Mucosa of descending colon (tissue), 3 donors: ENCODE measurements at regions not wholly inside any gene's neighbourhood (a gene's known extent, or its start where the extent isn't known, plus 50 kb on each side); places are given as distances from the start of the nearest gene placed in this dataset.

ENCODE experiments used
- ATAC-seq: fragments of 200-7000 bp; cut with Tn5 transposase; one replicate; pipeline ENCODE4 v1.9.1; 2020; ENCODE audit warnings: mild to moderate bottlenecking, moderate library complexity
- DNase-seq, 3 donors: peaks; one replicate each; pipeline ENCODE4 v3.0.0-alpha.2; 2020
- H3K36me3 ChIP-seq: fragments of 200-600 bp; one replicate; pipeline ENCODE4 v1.8.0; 2021; ENCODE audit warnings: low read depth, mild to moderate bottlenecking
- H3K4me1 ChIP-seq: fragments of 200-600 bp; one replicate; pipeline ENCODE4 v1.8.0; 2021; ENCODE audit warnings: low read depth, mild to moderate bottlenecking
- H3K4me3 ChIP-seq: fragments of 200-600 bp; one replicate; pipeline ENCODE4 v1.8.0; 2021; ENCODE audit warnings: mild to moderate bottlenecking
- H3K9me3 ChIP-seq: fragments of 200-600 bp; one replicate; pipeline ENCODE4 v1.8.0; 2021; ENCODE audit warnings: mild to moderate bottlenecking
- CTCF ChIP-seq: fragments of 200-600 bp; IDR thresholded peaks from one replicate; pipeline ENCODE4 v1.8.0; 2022; ENCODE audit warnings: antibody characterized with exemption, mild to moderate bottlenecking
- intact Hi-C, 2 donors: fragments of 100-400 bp; cut with DNase I in 1 of 2; cut with micrococcal nuclease in 1 of 2; formaldehyde crosslinking; loops; one replicate each; pipeline versions ENCODE4 v1.11.0 to v1.11.1; 2022; cut with DNase I, micrococcal nuclease
- donor health status: DM: no; HTN: no; CAD: no; lungs with moderate emphysema.
- donor health status: DM: no; HTN: no; CAD: no.
- donor health status: DM: no; HTN: yes; CAD: no.

GRCh38 chr6:81575442-81575841 lies 177.0 kb downstream of the TENT5A start:
- peak in 1 of 3 donors; percentile 6 for DNase-seq
- intact Hi-C loops: no loop called here
- Histone ChIP-seq H3K9me3 (no peaks in the 10 kb centered on the region), H3K36me3 (no peaks in the 10 kb centered on the region), H3K4me1 (no peaks in the 10 kb centered on the region), H3K4me3 (no peak overlapping the region)
- ATAC-seq: peak; percentile 36
- no peak for TF ChIP-seq CTCF

- TF ChIP-seq CTCF: no peak
- Histone ChIP-seq H3K4me3 (no peak overlapping the region), H3K36me3 (no peaks in the 10 kb centered on the region), H3K9me3 (no peaks in the 10 kb centered on the region), H3K4me1 (no peaks in the 10 kb centered on the region)
- DNase-seq: no peak
- peak; percentile 48 for ATAC-seq
- intact Hi-C loops: no loop called here
These were observed 180.5 kb downstream of the TENT5A start for GRCh38 chr6:81572020-81572419.

GRCh38 chr6:81570681-81571080 lies 181.8 kb downstream of the TENT5A start:
- TF ChIP-seq CTCF: no peak
- Histone ChIP-seq H3K9me3 (no peaks in the 10 kb centered on the region), H3K4me3 (no peak overlapping the region), H3K4me1 (no peaks in the 10 kb centered on the region), H3K36me3 (no peaks in the 10 kb centered on the region)
- ATAC-seq (no peak), DNase-seq (no peak)
- intact Hi-C loops: no loop called here

- no peak overlapping the region for H3K4me3 ChIP-seq
- H3K9me3 ChIP-seq: no peaks in the 10 kb centered on the region
- DNase-seq (no peak), ATAC-seq (no peak)
- no peaks in the 10 kb centered on the region for H3K4me1 ChIP-seq
- intact Hi-C loops: no loop called here
- TF ChIP-seq CTCF: no peak
- H3K36me3 ChIP-seq: no peaks in the 10 kb centered on the region
These were observed 183.5 kb downstream of the TENT5A start for GRCh38 chr6:81568973-81569372.

- intact Hi-C loops: no loop called here
- peaks cover 18% of the 10 kb centered on the region for H3K4me1 ChIP-seq
- no peaks in the 10 kb centered on the region for H3K36me3 ChIP-seq
- H3K4me3 ChIP-seq: no peak overlapping the region
- H3K9me3 ChIP-seq: no peaks in the 10 kb centered on the region
- no peak for TF ChIP-seq CTCF
- ATAC-seq (no peak), DNase-seq (no peak)
These were observed 187.4 kb downstream of the TENT5A start for GRCh38 chr6:81565071-81565470.

GRCh38 chr6:81564470-81565068 lies 187.9 kb downstream of the TENT5A start:
- intact Hi-C loops: no loop called here
- DNase-seq (no peak), ATAC-seq (no peak)
- Histone ChIP-seq H3K36me3 (no peaks in the 10 kb centered on the region), H3K4me3 (no peak overlapping the region), H3K4me1 (peaks cover 18% of the 10 kb centered on the region), H3K9me3 (no peaks in the 10 kb centered on the region)
- TF ChIP-seq CTCF: no peak
